NCI-H1930 (cell line): ENCODE measurements at regions not wholly inside any gene's neighbourhood (a gene's known extent, or its start where the extent isn't known, plus 50 kb on each side); places are given as distances from the start of the nearest gene placed in this dataset.

ENCODE experiments used
- DNase-seq, 2 experiments: peaks; one replicate each; lab custom pipeline; 2025; lab: John Stamatoyannopoulos, UW

- DNase-seq: no peak
Observed at GRCh38 chr1:244220410-244220809, 169.3 kb downstream of the ZBTB18 start.

GRCh38 chr1:244221991-244222390 lies 170.9 kb downstream of the ZBTB18 start:
- DNase-seq: no peak

DNA sequence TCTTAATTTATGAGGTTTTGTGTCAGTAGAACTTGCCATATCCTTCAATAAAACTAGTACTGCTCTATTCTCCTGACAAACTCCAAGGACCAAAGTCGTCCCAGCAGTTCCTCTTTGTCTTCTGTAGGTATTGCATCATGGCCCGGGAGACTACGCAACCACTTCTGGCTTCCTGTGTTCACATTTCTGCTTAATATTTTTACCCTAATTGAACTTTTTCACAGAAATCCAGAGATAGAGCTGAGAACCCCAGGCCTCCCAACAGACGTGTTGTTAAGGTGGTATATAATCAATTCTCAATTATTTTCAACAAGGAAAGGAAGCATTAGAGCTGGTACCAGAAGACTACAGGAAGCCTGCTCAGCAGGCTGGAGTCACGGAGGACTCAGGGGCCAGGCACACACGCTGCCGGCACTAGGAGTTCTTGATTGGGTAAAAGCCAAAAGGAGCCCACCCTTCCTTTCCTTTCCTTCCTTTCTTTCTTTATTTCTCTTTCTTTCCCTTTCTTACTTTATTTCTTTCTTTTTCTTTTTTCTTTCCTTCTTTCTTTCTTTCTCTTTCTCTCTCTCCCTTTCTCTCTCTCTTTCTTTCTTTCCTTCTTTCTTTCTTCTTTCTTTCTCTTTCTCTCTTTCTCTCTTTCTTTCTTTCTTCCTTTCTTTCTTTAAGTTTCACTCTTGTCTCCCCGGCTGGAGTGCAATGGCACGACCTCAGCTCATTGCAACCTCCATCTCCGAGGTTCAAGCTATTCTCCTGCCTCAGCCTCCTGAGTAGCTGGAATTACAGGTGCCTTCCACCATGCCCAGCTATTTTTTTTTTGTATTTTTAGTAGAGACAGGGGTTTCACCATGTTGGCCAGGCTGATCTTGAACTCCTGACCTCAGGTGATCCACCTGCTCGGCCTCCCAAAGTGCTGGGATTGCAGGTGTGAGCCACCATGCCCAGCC lies 173.7 kb downstream of the ZBTB18 start:
- DNase-seq: no peak

- DNase-seq: no peak
Observed at GRCh38 chr1:244226435-244226834, 175.4 kb downstream of the ZBTB18 start.

- DNase-seq: no peak
Observed at GRCh38 chr1:244230470-244230869, 179.4 kb downstream of the ZBTB18 start.

GRCh38 chr1:244231193-244231571 lies 180.1 kb downstream of the ZBTB18 start:
- DNase-seq: no peak

DNA sequence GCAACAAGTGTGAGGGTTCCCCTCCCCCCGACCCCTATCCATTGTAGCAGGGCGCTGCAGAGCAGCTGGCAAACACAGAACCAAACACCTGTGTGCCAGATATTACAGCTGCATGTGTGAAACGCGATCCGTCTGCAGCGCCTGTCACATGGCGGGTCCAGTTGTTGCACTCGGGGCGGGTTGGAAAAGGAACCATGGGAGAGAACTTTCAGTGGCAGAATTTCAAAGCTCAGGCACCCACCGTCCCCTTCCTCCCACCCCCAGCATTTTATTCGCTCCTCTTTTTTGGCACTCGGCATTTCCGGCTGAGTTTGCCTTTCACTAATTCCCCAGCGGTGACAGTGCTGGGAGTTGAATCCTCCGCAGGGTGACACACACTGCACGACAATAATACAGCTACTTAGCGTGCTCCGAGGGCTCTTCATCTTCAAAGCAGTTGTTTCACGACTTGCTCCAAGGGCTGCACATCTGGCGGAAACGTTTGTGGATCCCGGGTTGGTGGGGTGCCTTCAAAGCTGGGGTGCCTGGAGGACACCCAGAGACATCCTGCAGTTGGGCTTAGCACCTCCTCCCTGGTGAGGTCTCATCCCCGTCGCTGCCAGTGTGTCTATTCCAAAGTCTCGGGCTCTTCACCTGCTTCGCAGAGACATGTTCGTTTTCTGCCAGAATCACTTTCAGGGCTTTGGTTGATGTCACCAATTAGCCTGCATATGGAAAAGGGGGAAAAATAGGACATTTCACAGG lies 180.7 kb downstream of the ZBTB18 start:
- no peak for DNase-seq

GRCh38 chr1:244234009-244234643 lies 183.0 kb downstream of the ZBTB18 start:
- no peak for DNase-seq

- DNase-seq: no peak
Observed at GRCh38 chr1:244235157-244235556, 184.1 kb downstream of the ZBTB18 start.

- no peak for DNase-seq
Observed at GRCh38 chr1:244236101-244236500, 185.0 kb downstream of the ZBTB18 start.

DNA sequence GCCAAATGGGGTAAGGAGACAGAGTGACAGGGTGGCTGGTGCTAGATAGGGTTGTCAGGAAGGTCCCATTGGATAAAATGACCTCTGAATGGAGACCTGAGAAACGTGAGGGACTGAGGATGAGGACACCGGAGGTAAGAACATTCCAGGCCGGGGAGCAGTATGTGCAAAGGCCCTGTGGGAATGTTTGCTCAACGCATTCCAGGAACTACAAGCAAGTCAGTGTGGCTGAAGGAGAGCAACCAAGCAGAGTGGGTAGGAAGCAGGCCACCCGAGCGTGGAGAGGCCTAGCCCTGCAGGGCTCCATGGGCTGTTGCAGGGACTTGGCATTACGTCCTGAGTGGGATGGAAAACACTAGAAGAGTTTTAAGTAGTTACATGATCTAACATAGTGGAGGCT lies 185.6 kb downstream of the ZBTB18 start:
- no peak for DNase-seq

GRCh38 chr1:244237445-244237844 lies 186.4 kb downstream of the ZBTB18 start:
- no peak for DNase-seq

DNA sequence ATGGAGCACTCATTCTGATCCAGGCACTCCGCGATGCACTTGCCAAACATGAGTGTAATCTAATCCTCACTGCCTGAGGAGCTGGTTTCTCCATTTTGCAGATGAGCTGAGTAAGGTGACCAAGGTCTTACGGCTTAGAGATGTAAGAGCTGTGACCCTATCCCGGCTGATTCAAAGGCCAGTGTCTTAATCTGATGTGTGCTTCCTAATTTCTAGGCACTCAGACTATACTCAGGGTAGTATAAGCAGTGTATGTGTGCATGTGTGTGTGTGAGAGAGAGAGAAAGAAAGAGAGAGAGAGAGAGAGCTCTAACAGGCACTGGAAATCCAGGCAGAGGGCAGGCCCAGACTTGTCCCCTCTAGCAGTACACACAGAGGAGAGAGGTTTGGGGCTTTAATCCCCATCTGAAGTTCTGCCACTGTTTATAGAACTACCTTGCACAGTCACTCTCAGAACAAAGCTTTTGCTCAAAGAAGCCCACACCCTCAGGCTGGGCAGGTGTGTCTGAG lies 188.2 kb downstream of the ZBTB18 start:
- DNase-seq: no peak

- no peak for DNase-seq
Observed at GRCh38 chr1:244241438-244241837, 190.4 kb downstream of the ZBTB18 start.

GRCh38 chr1:244242446-244242845 lies 191.4 kb downstream of the ZBTB18 start:
- DNase-seq: no peak

DNA sequence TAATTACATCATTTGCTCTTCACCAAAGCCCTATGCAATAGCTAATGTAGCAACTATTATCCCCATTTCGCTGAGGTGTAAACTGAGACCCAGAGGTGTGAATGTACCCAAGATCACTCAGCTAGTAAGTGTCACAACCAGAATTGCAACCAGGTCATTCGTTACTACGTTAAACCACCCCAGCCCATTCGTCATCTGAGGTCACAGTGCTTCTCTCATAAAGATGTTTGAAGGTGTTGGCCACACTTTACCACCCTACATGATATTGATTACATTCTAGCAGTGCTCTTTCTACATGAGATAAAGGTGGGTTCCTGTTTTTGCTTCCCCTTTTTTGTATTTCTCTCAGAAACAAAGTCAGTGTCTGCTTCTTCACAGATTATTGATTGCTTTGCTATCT lies 195.3 kb downstream of the ZBTB18 start:
- no peak for DNase-seq

- no peak for DNase-seq
Observed at GRCh38 chr1:244248426-244248825, 197.3 kb downstream of the ZBTB18 start.

DNA sequence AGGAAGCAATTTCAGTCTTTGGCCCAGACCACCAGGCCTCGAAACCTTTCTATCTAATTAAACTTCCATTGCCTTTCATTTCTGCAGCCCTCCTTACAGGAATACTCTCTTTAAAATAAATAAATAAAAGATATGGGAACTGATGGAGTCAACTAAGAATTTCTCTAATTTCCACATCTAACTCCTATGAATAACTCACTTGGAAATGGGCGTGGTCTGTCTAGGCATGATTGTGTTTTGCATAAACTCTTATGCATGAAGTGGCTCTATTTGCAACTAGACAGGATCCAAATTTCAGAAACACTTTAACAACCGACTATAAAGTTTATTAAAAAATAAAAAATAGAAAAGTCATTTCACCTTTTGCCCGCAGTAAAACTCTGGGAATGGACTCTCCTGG lies 199.5 kb downstream of the ADSS2 start:
- DNase-seq: no peak

- DNase-seq: no peak
Observed at GRCh38 chr1:244254467-244254866, 197.2 kb downstream of the ADSS2 start.

- DNase-seq: no peak
Observed at GRCh38 chr1:244255426-244255965, 196.2 kb downstream of the ADSS2 start.

DNA sequence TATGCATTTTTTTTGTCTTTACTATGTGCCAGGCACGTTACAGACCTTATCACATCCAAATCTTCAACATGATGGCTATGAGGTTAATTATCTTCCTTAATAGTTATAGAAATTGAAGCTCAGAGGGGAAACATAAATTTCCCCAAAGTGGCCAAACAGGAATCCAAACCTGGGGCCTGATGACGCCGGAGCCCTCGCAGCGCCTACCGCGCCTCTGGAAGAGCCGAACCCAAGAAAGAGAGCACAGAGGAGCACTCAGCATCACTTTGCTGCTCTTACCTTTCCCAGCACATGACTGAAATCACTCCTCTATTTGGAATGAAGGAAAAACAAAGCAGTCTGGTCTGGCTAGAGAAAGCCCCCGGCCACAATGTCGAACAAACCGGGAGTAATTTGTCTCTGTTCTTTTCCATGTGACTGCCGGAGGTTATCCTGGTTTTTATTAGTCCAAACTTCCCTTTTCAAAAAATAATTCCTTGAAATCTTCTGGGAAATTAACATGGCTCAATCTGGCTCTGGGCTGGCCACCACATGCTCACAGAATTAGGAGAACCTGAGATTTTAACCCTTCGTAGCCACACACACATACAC lies 195.5 kb downstream of the ADSS2 start:
- DNase-seq: no peak

DNA sequence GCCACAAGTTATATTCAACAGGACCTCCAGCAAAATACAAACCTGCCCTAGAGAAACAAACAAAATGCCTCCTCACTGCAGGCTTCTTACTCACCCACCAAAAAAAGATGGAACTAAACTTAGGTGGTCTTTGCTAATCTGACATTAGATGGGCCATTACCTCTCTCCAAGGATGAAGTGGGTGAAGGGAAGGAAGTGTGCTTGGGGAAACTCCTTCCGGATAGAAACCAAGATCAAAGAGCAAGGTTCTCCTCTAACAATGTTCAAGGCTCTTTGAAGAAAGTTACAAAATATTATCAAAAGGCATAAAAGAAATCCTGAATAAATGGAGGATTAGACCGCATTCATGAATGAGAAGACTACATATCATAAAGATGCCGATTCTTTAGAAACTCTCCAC lies 187.5 kb downstream of the ADSS2 start:
- DNase-seq: no peak
